SIG-M5 treated with dmso at 0.1 percent for 504 hours (cell line): ENCODE measurements at regions not wholly inside any gene's neighbourhood (a gene's known extent, or its start where the extent isn't known, plus 50 kb on each side); places are given as distances from the start of the nearest gene placed in this dataset.
"Not testable (repeated sequence)": the region's sequence is repeated elsewhere in the genome, so short reads cannot be mapped to it uniquely, and the experiment has no call there.

Experiments used
- DNase-seq: peaks from one replicate; lab custom pipeline; 2025; ENCODE audit not compliant: unreplicated experiment; lab: John Stamatoyannopoulos, UW

DNA sequence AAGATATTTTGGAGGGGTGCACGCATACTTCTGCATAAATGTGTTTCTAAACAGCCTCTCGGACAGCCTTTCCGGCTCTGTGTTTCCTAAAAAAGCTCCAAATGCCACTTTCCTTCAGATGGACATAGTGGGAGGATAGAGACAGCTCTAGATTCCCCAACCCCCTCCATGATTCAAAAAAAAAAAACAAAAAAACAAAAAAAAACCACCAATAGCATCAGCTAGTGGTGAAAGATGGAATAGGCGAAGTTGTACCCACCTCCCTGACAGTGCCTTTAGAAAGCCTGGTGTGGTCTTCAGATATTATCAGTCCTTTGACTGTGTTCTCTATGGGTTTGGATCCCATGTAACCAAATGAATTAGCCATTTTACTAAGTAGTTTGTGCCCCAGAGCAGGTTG is 94.1 kb downstream of the PHETA1 start:
- DNase-seq: peak; percentile 32

DNA sequence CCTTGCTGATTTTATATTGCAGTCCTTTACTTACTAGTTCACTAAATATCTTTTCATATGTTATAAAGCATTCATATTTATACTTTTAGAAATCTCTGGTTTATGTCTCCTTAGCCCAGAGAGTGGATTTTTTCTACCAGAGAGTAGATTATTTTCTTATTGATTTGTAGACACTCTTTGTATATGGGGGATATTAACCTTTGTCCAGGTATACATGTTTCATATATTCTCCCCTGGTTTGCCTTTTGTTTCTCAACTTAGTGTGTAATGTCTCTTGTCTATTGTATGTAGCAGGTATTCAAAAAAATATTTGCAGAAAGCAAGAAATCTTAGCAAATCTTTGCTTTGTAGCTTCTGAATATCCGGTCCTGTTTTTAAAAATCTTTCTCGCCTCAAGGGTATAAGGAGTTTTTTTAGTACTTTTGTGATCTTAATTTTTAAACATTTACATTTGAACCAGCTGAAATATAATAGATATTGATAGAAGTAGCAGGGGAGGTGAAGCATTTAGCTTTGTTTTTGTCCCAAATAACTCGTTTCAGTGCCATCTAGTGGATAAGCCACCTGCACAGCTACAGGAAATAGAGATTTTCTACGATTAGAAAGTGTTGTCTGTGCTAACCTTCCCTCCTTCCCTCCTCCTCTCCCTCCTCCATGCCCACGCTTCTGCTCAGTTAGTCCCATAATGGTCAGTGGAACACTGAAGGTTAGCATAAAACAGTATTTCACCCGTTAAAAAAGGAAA is 97.0 kb downstream of the PHETA1 start:
- peak; percentile 4 for DNase-seq

DNA sequence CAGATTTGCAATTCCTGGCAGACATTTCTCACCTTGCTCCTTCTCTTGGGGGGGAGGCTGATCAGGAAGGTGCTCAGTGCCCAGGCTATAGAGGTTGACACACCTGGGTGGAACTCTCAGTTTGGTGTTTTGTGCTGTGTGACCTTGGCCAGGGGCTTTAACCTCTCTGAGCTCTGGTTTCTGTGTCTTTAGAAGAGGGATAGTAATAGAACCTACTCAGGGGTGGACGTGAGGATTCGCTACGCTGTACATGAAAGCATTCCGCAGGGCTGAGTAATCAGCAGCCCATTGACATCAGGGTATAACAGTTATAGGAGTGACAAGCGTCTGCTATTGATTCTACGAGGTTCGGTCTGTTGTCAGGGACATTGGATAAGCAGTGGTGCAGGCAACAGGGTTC is 98.1 kb downstream of the PHETA1 start:
- no peak for DNase-seq

DNA sequence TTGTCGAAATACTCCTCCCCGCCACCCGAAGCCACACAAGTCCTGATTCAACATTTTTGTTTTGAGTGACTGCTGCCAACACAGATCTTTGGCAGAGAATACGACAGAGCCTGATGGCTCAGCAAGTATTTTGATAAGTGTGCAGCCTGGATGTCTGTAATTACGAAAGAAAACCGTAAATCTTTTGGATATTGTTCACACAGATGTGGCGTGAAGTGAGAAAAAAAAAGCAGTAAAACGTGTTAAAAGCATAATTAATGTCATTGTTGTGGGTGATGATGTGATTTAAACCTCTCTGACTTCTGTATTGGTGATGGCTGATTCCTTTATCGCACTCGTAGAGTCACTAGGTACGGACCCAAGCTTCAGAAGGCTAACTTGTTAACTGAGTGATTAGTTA is 98.7 kb downstream of the PHETA1 start:
- no peak for DNase-seq

DNA sequence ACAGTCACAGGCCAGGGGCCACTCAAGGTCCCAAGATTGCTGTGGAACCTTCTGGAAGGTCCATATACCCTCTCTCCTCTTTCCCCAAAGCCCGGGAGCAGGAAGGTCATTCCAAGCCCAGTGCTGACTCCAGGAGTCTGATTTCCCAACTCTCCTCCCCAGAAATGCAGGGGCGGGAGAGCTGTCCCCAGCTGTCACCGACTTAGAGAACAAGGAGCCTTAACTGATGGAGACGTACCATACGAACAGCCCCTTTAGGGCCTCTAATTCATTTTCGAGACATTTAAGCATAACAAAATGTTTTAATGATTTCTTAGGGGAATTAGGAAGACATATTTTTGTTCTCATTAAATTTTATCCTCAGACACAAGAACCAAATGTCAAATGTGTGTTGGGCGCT is 99.2 kb downstream of the PHETA1 start:
- no peak for DNase-seq

DNA sequence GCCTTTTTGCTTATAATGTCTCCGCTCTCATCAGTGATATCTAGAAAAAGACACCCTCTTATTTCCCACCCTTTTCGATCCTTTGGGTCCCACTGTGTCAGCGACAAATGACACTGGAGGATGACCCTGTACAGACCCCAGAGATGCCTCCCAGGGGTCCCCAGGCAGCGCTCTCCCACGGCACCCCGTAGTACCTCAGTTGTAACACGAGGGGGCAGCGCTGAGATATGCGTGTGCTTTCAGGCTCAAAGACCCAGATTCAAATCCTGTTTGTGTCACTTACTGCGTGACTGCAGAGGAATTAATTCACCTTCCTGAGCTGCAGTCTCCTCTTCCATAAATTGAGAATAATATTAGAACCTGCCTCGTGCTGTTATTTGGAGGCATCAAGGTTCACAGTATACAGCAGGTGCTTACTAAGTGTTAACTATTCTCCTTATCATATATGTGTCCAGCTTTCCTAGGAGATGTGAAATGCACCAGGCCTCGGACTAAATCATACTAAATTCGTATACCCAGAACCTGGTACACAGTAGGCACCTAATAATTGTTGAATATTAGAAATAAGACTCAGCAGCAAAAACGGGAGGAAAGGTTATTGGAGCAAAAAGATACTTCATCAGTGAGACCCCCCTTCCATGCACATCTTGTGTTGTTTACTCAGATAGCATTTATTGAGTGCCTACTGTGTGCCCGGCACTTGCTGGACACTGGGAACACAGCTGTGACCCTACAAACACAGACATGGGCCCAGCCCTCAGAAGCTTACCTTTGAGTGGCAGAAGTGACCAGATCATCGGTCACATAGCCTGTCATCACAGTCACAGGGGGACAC is 99.9 kb downstream of the PHETA1 start:
- DNase-seq: peak; percentile 11

DNA sequence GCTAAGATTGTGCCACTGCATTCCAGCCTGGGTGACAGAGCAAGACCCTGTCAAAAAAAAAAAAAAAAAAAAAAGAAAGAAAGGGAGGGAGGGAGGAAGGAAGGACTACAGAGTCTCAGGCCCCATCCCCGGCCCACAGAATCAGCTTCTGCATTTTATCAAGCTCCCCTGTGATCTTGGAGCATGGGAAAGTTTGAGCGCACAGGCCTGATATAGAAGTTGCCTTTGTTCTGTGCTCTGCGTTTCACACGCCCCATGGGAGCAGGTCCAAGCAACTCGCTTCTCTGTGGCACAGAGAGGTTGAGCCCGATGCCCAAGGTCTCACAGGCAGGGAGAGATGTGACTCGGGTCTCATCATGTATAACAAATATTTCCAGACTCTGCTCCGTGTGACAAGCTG is 101.8 kb downstream of the PHETA1 start:
- no peak for DNase-seq

DNA sequence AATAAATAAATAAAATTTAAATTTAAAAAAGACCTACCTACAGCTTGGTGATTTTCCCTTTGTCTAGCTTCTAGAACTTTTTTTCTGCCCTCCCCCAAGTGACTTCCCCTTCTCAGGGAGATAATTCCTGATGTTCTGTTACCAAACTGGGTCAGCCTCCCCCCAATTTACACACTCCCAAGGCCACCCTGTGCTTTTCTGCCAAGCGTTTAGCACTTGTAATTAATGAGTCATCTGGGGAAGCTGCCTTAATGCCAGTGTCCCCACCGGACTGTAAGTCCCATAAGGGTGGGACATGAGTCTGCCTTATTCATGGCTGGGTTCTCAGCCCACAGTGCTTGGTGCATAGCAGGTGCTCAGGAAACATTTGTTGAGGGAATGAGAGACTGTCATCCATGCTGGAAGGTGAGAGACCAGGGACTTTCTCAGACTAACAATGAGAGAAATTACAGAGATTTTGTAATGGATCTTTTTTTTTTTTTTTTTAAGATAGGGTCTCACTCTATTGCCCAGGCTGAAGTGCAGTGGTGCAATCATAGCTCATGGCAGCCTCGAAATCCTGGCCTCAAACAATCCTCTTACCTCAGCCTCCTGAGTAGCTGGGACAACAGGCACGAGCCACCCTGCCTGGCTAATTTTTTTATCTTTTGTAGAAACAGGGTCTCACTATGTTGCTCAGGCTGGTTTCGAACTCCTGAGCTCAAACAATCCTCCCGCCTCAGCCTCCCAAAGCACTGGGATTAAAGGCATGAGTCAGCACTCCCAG is 106.8 kb downstream of the PHETA1 start:
- DNase-seq: no peak

DNA sequence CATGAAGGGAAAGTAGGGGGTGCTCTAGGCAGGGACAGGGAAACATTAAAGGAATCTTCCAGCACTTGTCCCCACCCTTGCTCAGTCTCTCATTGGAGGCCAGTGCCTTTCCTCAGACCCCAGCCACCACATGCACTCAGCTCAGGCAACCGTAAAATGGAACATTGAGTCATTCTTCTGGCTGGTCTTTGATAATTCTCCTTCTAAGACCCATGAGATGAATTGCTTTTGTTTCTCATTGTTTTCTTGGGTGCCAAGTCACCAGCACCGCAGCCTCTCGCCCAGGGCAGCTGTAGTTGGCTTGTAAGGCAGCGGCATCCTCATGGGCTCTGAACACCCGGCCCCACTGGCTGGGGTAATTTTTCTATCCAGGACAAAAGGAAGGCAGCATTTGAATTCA is 108.2 kb downstream of the PHETA1 start:
- no peak for DNase-seq

DNA sequence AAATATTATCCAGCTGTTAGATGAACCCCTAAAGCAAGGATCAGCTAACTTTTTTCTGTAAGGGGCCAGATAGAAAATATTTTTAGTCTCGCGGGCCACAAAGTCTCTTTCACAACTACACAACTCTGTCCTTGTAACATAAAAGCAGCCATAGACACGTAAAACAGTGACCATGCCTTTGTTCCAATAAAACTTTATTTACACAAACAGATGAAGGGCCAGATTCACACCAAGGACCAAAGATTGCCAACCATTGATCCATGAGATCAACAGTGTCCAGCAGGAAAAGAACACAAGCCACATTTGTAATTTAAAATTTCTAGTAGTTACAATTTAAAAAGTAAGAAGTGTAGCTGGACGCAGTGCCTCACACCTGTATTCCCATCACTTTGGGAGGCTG is 109.7 kb downstream of the PHETA1 start:
- no peak for DNase-seq

DNA sequence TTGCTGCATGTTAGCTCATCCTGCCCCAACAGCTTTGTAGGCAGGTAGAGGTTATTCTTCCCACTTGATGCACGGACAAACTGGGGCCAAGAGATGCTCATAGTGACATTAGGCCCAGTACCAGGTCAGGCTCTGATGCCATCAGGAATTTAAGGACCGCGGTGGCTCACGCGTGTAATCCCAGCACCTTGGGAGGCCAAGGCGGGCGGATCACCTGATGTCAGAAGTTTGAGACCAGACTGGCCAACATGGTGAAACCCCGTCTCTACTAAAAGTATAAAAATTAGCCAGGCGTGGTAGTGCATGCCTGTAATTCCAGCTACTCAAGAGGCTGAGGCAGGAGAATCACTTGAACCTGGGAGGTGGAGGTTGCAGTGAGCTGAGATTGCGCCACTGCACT is 110.8 kb downstream of the PHETA1 start:
- not testable (repeated sequence) for DNase-seq

DNA sequence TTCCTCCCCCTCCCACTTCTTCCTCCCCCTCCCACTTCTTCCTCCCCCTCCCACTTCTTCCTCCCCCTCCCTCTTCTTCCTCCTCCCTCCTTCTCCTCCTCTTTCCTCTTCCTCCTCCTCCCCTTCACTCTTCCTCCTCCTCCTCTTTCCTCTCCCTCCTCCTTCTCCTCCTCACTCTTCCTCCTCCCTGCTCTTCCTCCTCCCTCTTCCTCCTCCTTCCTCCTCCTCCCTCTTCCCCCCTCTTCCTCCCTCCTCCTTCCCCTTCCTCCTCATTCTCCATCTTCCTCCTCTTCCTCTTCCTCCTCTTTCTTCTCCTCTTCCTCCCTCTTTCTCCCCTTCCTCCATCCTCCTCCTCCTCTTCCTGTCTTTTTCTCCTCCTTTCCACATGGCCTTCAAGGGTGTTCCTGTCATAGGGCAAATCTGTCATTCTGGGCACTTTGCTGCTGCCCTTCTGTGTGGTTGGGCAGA is 111.4 kb downstream of the PHETA1 start:
- no peak for DNase-seq

DNA sequence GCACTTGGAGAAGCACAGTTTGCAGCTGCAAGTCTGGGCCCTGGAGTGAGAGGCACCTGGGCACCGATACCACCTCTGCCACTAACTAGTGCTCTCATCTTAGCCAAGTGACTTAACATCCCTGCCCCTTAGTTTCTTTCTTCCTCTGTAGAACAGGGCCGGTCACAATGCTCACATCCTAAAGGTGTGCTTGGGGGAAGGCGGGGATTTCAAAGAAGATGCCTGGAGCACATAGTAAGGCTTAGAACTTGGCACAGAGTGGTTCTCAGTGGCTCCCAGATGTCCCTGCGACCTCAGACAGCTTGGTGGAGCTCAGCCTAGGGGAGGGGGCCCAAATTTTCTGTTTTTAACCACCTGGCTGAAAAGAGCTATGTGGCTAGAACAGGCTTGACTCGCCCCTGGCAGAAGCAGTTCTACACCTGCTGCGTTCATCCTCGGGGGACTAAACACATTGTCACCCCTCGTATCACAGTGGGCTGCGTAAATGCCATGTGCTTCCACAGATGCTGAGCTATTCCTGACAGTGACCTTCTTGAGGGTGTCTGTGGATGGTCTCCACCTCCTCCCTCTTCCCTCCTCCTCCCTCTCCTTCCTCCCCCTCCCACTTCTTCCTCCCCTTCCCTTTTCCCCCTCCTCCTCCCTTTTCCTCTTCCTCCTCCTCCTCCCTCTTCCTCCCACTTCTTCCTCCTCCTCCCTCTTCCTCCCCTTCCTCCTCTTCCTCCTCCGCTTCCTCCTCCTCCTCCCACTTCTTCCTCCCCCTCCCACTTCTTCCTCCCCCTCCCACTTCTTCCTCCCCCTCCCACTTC is 112.1 kb downstream of the PHETA1 start:
- DNase-seq: no peak

DNA sequence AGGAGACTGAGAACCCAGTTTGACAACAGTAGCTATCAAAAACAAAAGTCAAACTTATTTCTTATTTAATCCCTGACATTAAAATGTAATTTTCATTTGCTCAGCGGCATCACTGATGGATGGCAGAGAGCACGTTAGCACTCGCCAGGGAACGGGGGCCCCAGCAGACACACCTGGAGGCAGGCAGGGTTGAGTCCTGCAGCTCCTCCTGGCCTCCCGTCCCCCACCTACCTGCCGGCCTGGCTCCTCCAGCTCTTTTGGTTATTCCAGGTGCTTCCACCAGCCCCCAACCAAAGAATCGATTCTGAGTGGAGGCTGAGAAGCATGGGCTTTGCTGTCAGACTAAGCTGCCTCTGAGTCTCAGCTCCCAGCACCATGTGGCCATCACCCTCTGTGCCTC is 113.6 kb downstream of the PHETA1 start:
- DNase-seq: no peak

DNA sequence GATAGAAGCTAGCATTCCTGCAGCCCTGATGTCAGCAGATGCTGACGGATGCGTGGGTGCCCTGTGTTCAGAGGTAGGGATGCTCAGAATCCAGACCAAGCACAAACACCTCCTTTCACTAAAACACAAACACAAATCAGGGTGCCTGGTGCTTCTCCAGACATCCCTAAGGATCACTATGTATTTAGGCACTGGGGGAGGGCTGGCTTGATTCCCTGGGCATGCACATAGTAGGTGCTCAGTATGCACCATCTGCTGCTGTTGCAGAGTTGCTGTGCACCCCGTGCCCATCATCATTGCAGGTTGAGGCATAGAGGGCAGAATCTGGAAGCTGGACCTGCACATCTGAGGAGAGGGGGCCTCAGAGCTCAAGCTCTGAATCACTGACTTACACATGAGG is 114.8 kb downstream of the PHETA1 start:
- no peak for DNase-seq

DNA sequence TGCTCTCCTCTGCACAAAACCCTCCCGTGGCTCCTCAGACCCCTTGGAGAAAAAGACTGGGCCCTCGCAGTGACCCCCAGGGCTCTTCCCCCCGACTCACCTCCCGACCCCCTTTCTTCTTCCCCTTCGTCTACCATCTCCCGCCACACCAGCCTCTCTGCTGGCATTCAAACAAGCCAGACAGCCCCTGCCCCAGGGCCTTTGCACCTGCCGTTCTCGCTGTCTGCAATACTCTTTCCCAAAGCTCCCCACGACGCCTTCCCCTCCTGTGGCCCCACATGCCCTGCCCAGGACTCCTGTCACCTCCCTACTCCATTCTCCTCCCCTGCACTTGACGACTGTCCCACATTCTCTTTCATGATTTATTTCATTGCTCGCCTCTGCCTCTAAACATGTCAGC is 115.7 kb downstream of the PHETA1 start:
- DNase-seq: no peak

DNA sequence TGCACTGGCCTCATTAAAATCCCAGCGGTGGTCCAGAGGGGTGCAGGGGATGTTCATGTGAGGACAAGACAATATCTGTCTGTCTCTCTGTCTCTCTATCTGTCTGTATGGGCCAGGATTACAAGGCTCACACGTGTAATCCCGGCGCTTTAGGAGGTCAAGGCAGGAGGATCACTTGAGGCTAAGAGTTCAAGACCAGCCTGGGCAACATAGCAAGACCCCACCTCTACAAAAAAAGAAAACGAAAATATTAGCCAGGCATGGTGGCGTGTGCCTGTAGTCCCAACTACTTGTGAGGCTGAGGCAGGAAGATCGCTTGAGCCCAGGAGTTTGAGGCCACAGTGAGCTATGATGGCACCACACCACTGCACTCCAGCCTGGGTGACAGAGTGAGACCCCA is 117.1 kb downstream of the PHETA1 start:
- no peak for DNase-seq

DNA sequence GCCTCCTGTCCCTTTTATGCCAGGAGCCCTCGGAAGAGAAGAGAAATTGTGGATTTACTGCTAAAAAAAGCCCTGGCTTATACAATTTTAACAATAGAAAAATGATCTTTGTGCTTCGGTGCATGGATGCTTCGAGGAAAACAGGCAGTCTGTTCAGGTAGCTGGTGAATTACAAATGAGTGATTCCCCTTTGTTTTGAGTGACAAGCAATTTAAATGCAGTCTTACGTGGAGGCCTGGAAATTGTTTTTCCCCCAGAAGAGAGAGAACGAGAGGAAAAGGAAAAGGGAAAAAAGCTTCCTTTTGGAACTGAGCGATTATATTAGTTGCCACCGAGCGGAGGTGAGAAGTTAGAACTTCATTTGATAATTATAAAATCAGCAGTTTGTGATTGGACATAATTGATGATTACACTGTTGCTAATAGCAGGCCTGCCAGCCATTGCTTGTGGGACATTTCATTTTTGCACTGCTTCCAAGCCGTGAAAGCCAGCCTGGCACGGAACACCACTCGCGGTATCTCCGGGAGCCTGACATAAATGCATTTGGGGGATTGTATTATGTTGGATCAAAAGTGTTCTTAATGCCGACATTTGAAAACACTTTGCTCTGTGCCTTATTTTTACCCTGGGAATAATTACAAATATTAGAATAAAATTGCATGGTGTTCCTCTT is 117.7 kb downstream of the PHETA1 start:
- no peak for DNase-seq

DNA sequence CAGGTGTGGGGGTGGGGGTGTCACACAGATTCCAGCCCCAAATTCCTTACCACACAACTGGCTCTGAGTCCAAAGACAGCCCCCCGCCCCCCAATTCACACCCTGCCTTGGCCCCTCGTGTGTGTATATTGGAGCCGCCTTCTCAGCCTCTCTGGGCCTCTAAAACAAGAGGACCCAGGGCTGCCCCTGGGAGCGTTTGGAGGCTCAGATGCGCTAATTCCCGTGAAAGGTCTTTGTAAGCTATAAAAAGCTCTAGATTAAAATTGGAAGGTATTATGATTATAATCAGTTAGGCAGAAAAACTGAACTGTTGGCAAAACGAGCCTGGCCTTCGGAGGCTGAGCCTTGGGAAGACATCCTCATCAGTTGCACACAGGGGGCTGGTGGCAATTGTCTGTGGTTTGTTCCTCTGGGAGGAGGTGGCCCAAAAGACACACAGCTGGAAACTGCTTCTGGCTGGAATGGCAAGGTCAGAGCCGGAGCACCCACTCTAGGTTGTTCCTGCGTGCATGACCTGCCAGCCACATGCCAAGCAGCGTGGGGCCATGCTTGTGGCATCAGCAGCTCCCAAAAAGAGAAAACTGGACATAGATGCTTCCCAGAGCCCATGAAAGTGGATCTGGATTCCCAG is 118.5 kb downstream of the PHETA1 start:
- DNase-seq: no peak

DNA sequence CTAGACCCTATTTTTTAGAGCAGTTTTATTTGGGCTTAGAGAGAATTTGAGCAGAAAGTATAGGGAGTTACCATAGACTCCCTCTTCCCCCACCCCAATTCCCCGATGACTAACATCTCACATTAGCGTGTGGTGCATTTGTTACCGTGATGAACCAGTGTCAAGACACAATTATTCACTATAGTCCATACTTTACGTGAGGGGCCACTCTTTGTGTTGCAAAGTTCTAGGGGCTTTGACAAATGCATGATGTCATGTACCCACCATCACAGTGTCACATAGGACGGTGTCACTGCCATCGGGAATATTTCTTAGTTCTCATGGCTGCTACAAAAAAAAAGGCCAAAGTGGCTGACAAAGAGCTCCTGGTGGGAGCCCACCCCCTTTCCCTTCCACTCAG is 119.1 kb downstream of the PHETA1 start:
- DNase-seq: no peak
